ENCODE measurements at regions not wholly inside any gene's neighbourhood (a gene's known extent, or its start where the extent isn't known, plus 50 kb on each side); places are given as distances from the start of the nearest gene placed in this dataset.
"Not testable (repeated sequence)": the region's sequence is repeated elsewhere in the genome, so short reads cannot be mapped to it uniquely, and the experiment has no call there.

GRCh38 chr10:94257407-94257806 lies 105.3 kb downstream of the NOC3L start:
- TF ChIP-seq EZH2 (IDR thresholded peaks at IDR 0.05; ENCODE audit: insufficient read depth, poor library complexity, severe bottlenecking); EZH2phosphoT487 (IDR thresholded peaks at IDR 0.05; ENCODE audit: insufficient read depth, low read depth): not testable (repeated sequence)

All from GM23248 (cell line).